Neural cell (in vitro differentiated cells): ENCODE measurements at regions not wholly inside any gene's neighbourhood (a gene's known extent, or its start where the extent isn't known, plus 50 kb on each side); places are given as distances from the start of the nearest gene placed in this dataset.
"Not testable (repeated sequence)": the region's sequence is repeated elsewhere in the genome, so short reads cannot be mapped to it uniquely, and the experiment has no call there.

Source experiments
- H2AFZ ChIP-seq: fragments of 200-600, 300-800 bp; sonication (generic), shearing (Covaris generic); 2 replicates; pipeline ENCODE4 v1.6.0; 2014; ENCODE audit warnings: low read depth, mild to moderate bottlenecking, antibody characterized with exemption, low read length, moderate library complexity
- H3F3A ChIP-seq: fragments of 200-600 bp; shearing (Covaris generic); 2 replicates; pipeline ENCODE4 v1.6.1; 2016; ENCODE audit warnings: mild to moderate bottlenecking, moderate library complexity, mixed read lengths, antibody characterized with exemption, low read length; ENCODE audit not compliant: insufficient read depth, poor library complexity, severe bottlenecking
- H3K27ac ChIP-seq: fragments of 200-600, 300-800 bp; sonication (generic), shearing (Covaris generic); 2 replicates; pipeline ENCODE4 v1.5.1; 2014; ENCODE audit warnings: mild to moderate bottlenecking, low read length, moderate library complexity
- H3K27me3 ChIP-seq: fragments of 300-800, 200-600 bp; sonication (generic), shearing (Covaris generic); 2 replicates; pipeline ENCODE4 v1.6.0; 2014; ENCODE audit warnings: mild to moderate bottlenecking, low read depth, low read length, moderate library complexity; ENCODE audit not compliant: insufficient read depth
- H3K36me3 ChIP-seq: fragments of 300-800, 200-600 bp; sonication (generic), shearing (Covaris generic); 2 replicates; pipeline ENCODE4 v1.5.1; 2014; ENCODE audit warnings: mild to moderate bottlenecking, antibody characterized with exemption, low read length, moderate library complexity; ENCODE audit not compliant: insufficient read depth
- H3K4me2 ChIP-seq: fragments of 300-800, 200-600 bp; sonication (generic), shearing (Covaris generic); 2 replicates; pipeline ENCODE4 v1.6.0; 2014; ENCODE audit warnings: mild to moderate bottlenecking, low read length
- H3K4me3 ChIP-seq: fragments of 300-800, 200-600 bp; sonication (generic), shearing (Covaris generic); 2 replicates; pipeline ENCODE4 v1.5.1; 2014; ENCODE audit warnings: mild to moderate bottlenecking, low read length, moderate library complexity
- H3K79me2 ChIP-seq: fragments of 200-600 bp; shearing (Covaris generic); replicated peaks from 2 replicates; pipeline ENCODE4 v1.6.0; 2014; ENCODE audit warnings: mild to moderate bottlenecking, low read length, moderate library complexity; ENCODE audit not compliant: insufficient read depth
- H3K9ac ChIP-seq: fragments of 300-800, 200-600 bp; sonication (generic), shearing (Covaris generic); 2 replicates; pipeline ENCODE4 v1.6.1; 2016; ENCODE audit warnings: mild to moderate bottlenecking, low read length, mixed read lengths
- H3K9me2 ChIP-seq: fragments of 200-600 bp; shearing (Covaris generic); 2 replicates; pipeline ENCODE4 v1.6.1; 2016; ENCODE audit warnings: mild to moderate bottlenecking, low read length, mixed read lengths; ENCODE audit not compliant: insufficient read depth
- H3K9me3 ChIP-seq: fragments of 200-600, 300-800 bp; sonication (generic), shearing (Covaris generic); 2 replicates; pipeline ENCODE4 v1.6.1; 2016; ENCODE audit warnings: mild to moderate bottlenecking, mixed run types, low read length, moderate library complexity, mixed read lengths
- H4K20me1 ChIP-seq: fragments of 200-600 bp; shearing (Covaris generic); 2 replicates; pipeline ENCODE4 v1.6.1; 2016; ENCODE audit warnings: mild to moderate bottlenecking, mixed run types; ENCODE audit not compliant: insufficient read depth
- CTCF ChIP-seq: fragments of 450-650 bp; IDR thresholded peaks from 2 replicates; pipeline ENCODE4 v1.5.1; 2014; ENCODE audit warnings: antibody characterized with exemption, mild to moderate bottlenecking, moderate library complexity; ENCODE audit not compliant: poor library complexity, severe bottlenecking
- EP300 ChIP-seq: fragments of 450-650 bp; conservative IDR thresholded peaks from 2 replicates; pipeline ENCODE4 v1.6.1; 2014; ENCODE audit warnings: antibody characterized with exemption, mild to moderate bottlenecking, moderate library complexity; ENCODE audit not compliant: poor library complexity, severe bottlenecking
- EZH2 ChIP-seq: fragments of 200-600, 300-800 bp; shearing (Covaris generic), sonication (generic); IDR thresholded peaks from 2 replicates; pipeline ENCODE4 v1.6.1; 2014; ENCODE audit warnings: antibody characterized with exemption, low read length, borderline replicate concordance, mild to moderate bottlenecking; ENCODE audit not compliant: insufficient read depth, poor library complexity, severe bottlenecking
- MXI1 ChIP-seq: fragments of 450-650 bp; conservative IDR thresholded peaks from 2 replicates; pipeline ENCODE4 v1.6.1; 2014; ENCODE audit warnings: antibody characterized with exemption, mild to moderate bottlenecking; ENCODE audit not compliant: poor library complexity, severe bottlenecking
- POLR2AphosphoS5 ChIP-seq: IDR thresholded peaks from 2 replicates; pipeline ENCODE4 v1.6.1; 2012
- RAD21 ChIP-seq: fragments of 450-650 bp; conservative IDR thresholded peaks from 2 replicates; pipeline ENCODE4 v1.6.1; 2014; ENCODE audit warnings: antibody characterized with exemption, mild to moderate bottlenecking, moderate library complexity
- REST ChIP-seq: IDR thresholded peaks from 2 replicates; pipeline ENCODE4 v1.6.1; 2012; ENCODE audit warnings: borderline replicate concordance
- SMC3 ChIP-seq: fragments of 450-650 bp; conservative IDR thresholded peaks from 2 replicates; pipeline ENCODE4 v1.6.1; 2014; ENCODE audit warnings: antibody characterized with exemption, mild to moderate bottlenecking, moderate library complexity; ENCODE audit not compliant: poor library complexity
- TAF1 ChIP-seq: IDR thresholded peaks from 2 replicates; pipeline ENCODE4 v1.6.1; 2012; ENCODE audit warnings: low read depth

GRCh38 chr7:112929421-112929820, 139.2 kb upstream of the TMEM168 start:
- H3K9me2 ChIP-seq = no peaks in the 10 kb centered on the region
- no peak overlapping the region for H3K4me3 ChIP-seq
- H3K27me3 ChIP-seq = no peaks in the 10 kb centered on the region
- H4K20me1 ChIP-seq = no peaks in the 10 kb centered on the region
- no peaks in the 10 kb centered on the region for H3K9me3 ChIP-seq
- no peak overlapping the region for H3K9ac ChIP-seq
- H3F3A ChIP-seq = no peaks in the 10 kb centered on the region
- H2AFZ ChIP-seq = no peak overlapping the region
- H3K36me3 ChIP-seq = peaks cover 11% of the 10 kb centered on the region
- no peak overlapping the region for H3K4me2 ChIP-seq
- H3K79me2 ChIP-seq = peaks cover 68% of the 10 kb centered on the region
- no peak overlapping the region for H3K27ac ChIP-seq
- no peak for TF ChIP-seq RAD21

- no peak for TF ChIP-seq TAF1
- TF ChIP-seq CTCF = no peak
- no peak for TF ChIP-seq RAD21
- no peak for TF ChIP-seq MXI1
- no peak for TF ChIP-seq EP300
- no peak for TF ChIP-seq SMC3
- TF ChIP-seq EZH2 = no peak
- no peak for TF ChIP-seq REST
- no peak for TF ChIP-seq POLR2AphosphoS5
- Histone ChIP-seq H2AFZ (no peak overlapping the region), H3K27me3 (no peaks in the 10 kb centered on the region), H3K9me3 (no peaks in the 10 kb centered on the region), H3K9ac (no peak overlapping the region), H4K20me1 (no peaks in the 10 kb centered on the region), H3K4me3 (no peak overlapping the region), H3K36me3 (no peaks in the 10 kb centered on the region), H3F3A (no peaks in the 10 kb centered on the region), H3K27ac (no peak overlapping the region), H3K9me2 (no peaks in the 10 kb centered on the region), H3K79me2 (peaks cover 44% of the 10 kb centered on the region), H3K4me2 (no peak overlapping the region)
Measured at GRCh38 chr7:112926018-112926417, 135.8 kb upstream of the TMEM168 start.

- not testable (repeated sequence) for H4K20me1 ChIP-seq, H3K79me2 ChIP-seq, H3K9me2 ChIP-seq, H2AFZ ChIP-seq, H3K9ac ChIP-seq, H3F3A ChIP-seq, H3K9me3 ChIP-seq, H3K27ac ChIP-seq, H3K4me2 ChIP-seq, H3K36me3 ChIP-seq, H3K27me3 ChIP-seq, H3K4me3 ChIP-seq
Measured at GRCh38 chr7:112922546-112922945, 132.4 kb upstream of the TMEM168 start.

- H3K9me2 ChIP-seq, H3K27ac ChIP-seq, H3K9me3 ChIP-seq, H3K27me3 ChIP-seq, H3K79me2 ChIP-seq, H3K4me3 ChIP-seq, H3F3A ChIP-seq, H4K20me1 ChIP-seq, H2AFZ ChIP-seq, H3K9ac ChIP-seq, H3K4me2 ChIP-seq: not testable (repeated sequence)
- H3K36me3 ChIP-seq = peaks cover 17% of the 10 kb centered on the region
Measured at GRCh38 chr7:112916431-112916830, 126.2 kb upstream of the TMEM168 start.
